Neural cell (in vitro differentiated cells): ENCODE measurements at regions not wholly inside any gene's neighbourhood (a gene's known extent, or its start where the extent isn't known, plus 50 kb on each side); places are given as distances from the start of the nearest gene placed in this dataset.

Source experiments
- H2AFZ ChIP-seq: fragments of 200-600, 300-800 bp; sonication (generic), shearing (Covaris generic); 2 replicates; pipeline ENCODE4 v1.6.0; 2014; ENCODE audit warnings: low read depth, mild to moderate bottlenecking, antibody characterized with exemption, low read length, moderate library complexity
- H3F3A ChIP-seq: fragments of 200-600 bp; shearing (Covaris generic); 2 replicates; pipeline ENCODE4 v1.6.1; 2016; ENCODE audit warnings: mild to moderate bottlenecking, moderate library complexity, mixed read lengths, antibody characterized with exemption, low read length; ENCODE audit not compliant: insufficient read depth, poor library complexity, severe bottlenecking
- H3K27ac ChIP-seq: fragments of 200-600, 300-800 bp; sonication (generic), shearing (Covaris generic); 2 replicates; pipeline ENCODE4 v1.5.1; 2014; ENCODE audit warnings: mild to moderate bottlenecking, low read length, moderate library complexity
- H3K27me3 ChIP-seq: fragments of 300-800, 200-600 bp; sonication (generic), shearing (Covaris generic); 2 replicates; pipeline ENCODE4 v1.6.0; 2014; ENCODE audit warnings: mild to moderate bottlenecking, low read depth, low read length, moderate library complexity; ENCODE audit not compliant: insufficient read depth
- H3K36me3 ChIP-seq: fragments of 300-800, 200-600 bp; sonication (generic), shearing (Covaris generic); 2 replicates; pipeline ENCODE4 v1.5.1; 2014; ENCODE audit warnings: mild to moderate bottlenecking, antibody characterized with exemption, low read length, moderate library complexity; ENCODE audit not compliant: insufficient read depth
- H3K4me2 ChIP-seq: fragments of 300-800, 200-600 bp; sonication (generic), shearing (Covaris generic); 2 replicates; pipeline ENCODE4 v1.6.0; 2014; ENCODE audit warnings: mild to moderate bottlenecking, low read length
- H3K4me3 ChIP-seq: fragments of 300-800, 200-600 bp; sonication (generic), shearing (Covaris generic); 2 replicates; pipeline ENCODE4 v1.5.1; 2014; ENCODE audit warnings: mild to moderate bottlenecking, low read length, moderate library complexity
- H3K79me2 ChIP-seq: fragments of 200-600 bp; shearing (Covaris generic); replicated peaks from 2 replicates; pipeline ENCODE4 v1.6.0; 2014; ENCODE audit warnings: mild to moderate bottlenecking, low read length, moderate library complexity; ENCODE audit not compliant: insufficient read depth
- H3K9ac ChIP-seq: fragments of 300-800, 200-600 bp; sonication (generic), shearing (Covaris generic); 2 replicates; pipeline ENCODE4 v1.6.1; 2016; ENCODE audit warnings: mild to moderate bottlenecking, low read length, mixed read lengths
- H3K9me2 ChIP-seq: fragments of 200-600 bp; shearing (Covaris generic); 2 replicates; pipeline ENCODE4 v1.6.1; 2016; ENCODE audit warnings: mild to moderate bottlenecking, low read length, mixed read lengths; ENCODE audit not compliant: insufficient read depth
- H3K9me3 ChIP-seq: fragments of 200-600, 300-800 bp; sonication (generic), shearing (Covaris generic); 2 replicates; pipeline ENCODE4 v1.6.1; 2016; ENCODE audit warnings: mild to moderate bottlenecking, mixed run types, low read length, moderate library complexity, mixed read lengths
- H4K20me1 ChIP-seq: fragments of 200-600 bp; shearing (Covaris generic); 2 replicates; pipeline ENCODE4 v1.6.1; 2016; ENCODE audit warnings: mild to moderate bottlenecking, mixed run types; ENCODE audit not compliant: insufficient read depth
- CTCF ChIP-seq: fragments of 450-650 bp; IDR thresholded peaks from 2 replicates; pipeline ENCODE4 v1.5.1; 2014; ENCODE audit warnings: antibody characterized with exemption, mild to moderate bottlenecking, moderate library complexity; ENCODE audit not compliant: poor library complexity, severe bottlenecking
- EP300 ChIP-seq: fragments of 450-650 bp; conservative IDR thresholded peaks from 2 replicates; pipeline ENCODE4 v1.6.1; 2014; ENCODE audit warnings: antibody characterized with exemption, mild to moderate bottlenecking, moderate library complexity; ENCODE audit not compliant: poor library complexity, severe bottlenecking
- EZH2 ChIP-seq: fragments of 200-600, 300-800 bp; shearing (Covaris generic), sonication (generic); IDR thresholded peaks from 2 replicates; pipeline ENCODE4 v1.6.1; 2014; ENCODE audit warnings: antibody characterized with exemption, low read length, borderline replicate concordance, mild to moderate bottlenecking; ENCODE audit not compliant: insufficient read depth, poor library complexity, severe bottlenecking
- MXI1 ChIP-seq: fragments of 450-650 bp; conservative IDR thresholded peaks from 2 replicates; pipeline ENCODE4 v1.6.1; 2014; ENCODE audit warnings: antibody characterized with exemption, mild to moderate bottlenecking; ENCODE audit not compliant: poor library complexity, severe bottlenecking
- POLR2AphosphoS5 ChIP-seq: IDR thresholded peaks from 2 replicates; pipeline ENCODE4 v1.6.1; 2012
- RAD21 ChIP-seq: fragments of 450-650 bp; conservative IDR thresholded peaks from 2 replicates; pipeline ENCODE4 v1.6.1; 2014; ENCODE audit warnings: antibody characterized with exemption, mild to moderate bottlenecking, moderate library complexity
- REST ChIP-seq: IDR thresholded peaks from 2 replicates; pipeline ENCODE4 v1.6.1; 2012; ENCODE audit warnings: borderline replicate concordance
- SMC3 ChIP-seq: fragments of 450-650 bp; conservative IDR thresholded peaks from 2 replicates; pipeline ENCODE4 v1.6.1; 2014; ENCODE audit warnings: antibody characterized with exemption, mild to moderate bottlenecking, moderate library complexity; ENCODE audit not compliant: poor library complexity
- TAF1 ChIP-seq: IDR thresholded peaks from 2 replicates; pipeline ENCODE4 v1.6.1; 2012; ENCODE audit warnings: low read depth

- no peaks in the 10 kb centered on the region for H3K9me3 ChIP-seq
- H3K27ac ChIP-seq: no peak overlapping the region
- no peaks in the 10 kb centered on the region for H3K27me3 ChIP-seq
- no peaks in the 10 kb centered on the region for H3K9me2 ChIP-seq
- H3F3A ChIP-seq: no peaks in the 10 kb centered on the region
- no peak overlapping the region for H3K9ac ChIP-seq
- H2AFZ ChIP-seq: no peak overlapping the region
- H3K79me2 ChIP-seq: no peaks in the 10 kb centered on the region
- H3K36me3 ChIP-seq: no peaks in the 10 kb centered on the region
- TF ChIP-seq SMC3 (no peak), RAD21 (no peak), EZH2 (no peak)
- H4K20me1 ChIP-seq: no peaks in the 10 kb centered on the region
- no peak overlapping the region for H3K4me2 ChIP-seq
- no peak overlapping the region for H3K4me3 ChIP-seq
Measured at GRCh38 chr2:235384624-235385023, 109.2 kb upstream of the AGAP1 start.

GRCh38 chr2:235389626-235390025 is 104.2 kb upstream of the AGAP1 start:
- Histone ChIP-seq H3K4me3 (no peak overlapping the region), H3K4me2 (no peak overlapping the region), H3K36me3 (no peaks in the 10 kb centered on the region), H3K9me2 (no peaks in the 10 kb centered on the region), H3K9ac (no peak overlapping the region), H3K27me3 (no peaks in the 10 kb centered on the region), H3F3A (no peaks in the 10 kb centered on the region), H3K27ac (no peak overlapping the region), H4K20me1 (no peaks in the 10 kb centered on the region), H2AFZ (no peak overlapping the region), H3K79me2 (no peaks in the 10 kb centered on the region), H3K9me3 (no peaks in the 10 kb centered on the region)
- no peak for TF ChIP-seq REST

- no peaks in the 10 kb centered on the region for H4K20me1 ChIP-seq
- no peaks in the 10 kb centered on the region for H3K9me2 ChIP-seq
- no peak overlapping the region for H3K9ac ChIP-seq
- H3K79me2 ChIP-seq: no peaks in the 10 kb centered on the region
- no peaks in the 10 kb centered on the region for H3F3A ChIP-seq
- H3K9me3 ChIP-seq: no peaks in the 10 kb centered on the region
- no peaks in the 10 kb centered on the region for H3K27me3 ChIP-seq
- no peak overlapping the region for H2AFZ ChIP-seq
- H3K36me3 ChIP-seq: no peaks in the 10 kb centered on the region
- H3K4me3 ChIP-seq: no peak overlapping the region
- no peak overlapping the region for H3K27ac ChIP-seq
- no peak for TF ChIP-seq TAF1
- TF ChIP-seq CTCF: no peak
- no peak for TF ChIP-seq MXI1
- TF ChIP-seq SMC3: no peak
- no peak for TF ChIP-seq POLR2AphosphoS5
- TF ChIP-seq REST: no peak
- TF ChIP-seq EZH2: no peak
- no peak for TF ChIP-seq EP300
- no peak for TF ChIP-seq RAD21
- H3K4me2 ChIP-seq: no peak overlapping the region
Measured at GRCh38 chr2:235390108-235390815, 103.6 kb upstream of the AGAP1 start.
